Right atrium auricular region (tissue), 2 donors: ENCODE measurements at regions not wholly inside any gene's neighbourhood (a gene's known extent, or its start where the extent isn't known, plus 50 kb on each side); places are given as distances from the start of the nearest gene placed in this dataset.

ENCODE experiments used
- DNase-seq: peaks from one replicate; pipeline ENCODE4 v3.0.0-alpha.2; 2019; ENCODE audit warnings: low spot score
- H3K27ac ChIP-seq, 2 donors: fragments of 200-600 bp; sonication (generic); 1 replicate in 1 of 2; 2 replicates in 1 of 2; pipeline ENCODE4 v1.5.1; 2016 to 2019
- H3K27me3 ChIP-seq, 2 donors: fragments of 200-600 bp; sonication (generic); one replicate each; pipeline versions ENCODE4 v1.5.1 to v1.6.0; 2017 to 2019
- H3K36me3 ChIP-seq: fragments of 200-600 bp; sonication (generic); one replicate; pipeline ENCODE4 v1.5.1; 2016
- H3K4me1 ChIP-seq, 2 donors: fragments of 200-600 bp; sonication (generic); one replicate each; pipeline versions ENCODE4 v1.5.1 to v1.6.0; 2017 to 2019
- H3K4me3 ChIP-seq, 2 donors: fragments of 200-600 bp; sonication (generic); 1 replicate in 1 of 2; 2 replicates in 1 of 2; pipeline ENCODE4 v1.5.1; 2017 to 2019; ENCODE audit warnings: mild to moderate bottlenecking in 1 of 2, moderate library complexity in 1 of 2
- H3K9me3 ChIP-seq, 2 donors: fragments of 200-600 bp; sonication (generic); one replicate each; pipeline ENCODE4 v1.5.1; 2019
- CTCF ChIP-seq, 2 donors: fragments of 200-600 bp; sonication (generic); IDR thresholded peaks; one replicate each; pipeline ENCODE4 v1.5.1; 2019; ENCODE audit warnings: antibody characterized with exemption in 2 of 2

- Histone ChIP-seq H3K36me3 (no peaks in the 10 kb centered on the region), H3K27ac (no peak overlapping the region), H3K27me3 (no peaks in the 10 kb centered on the region), H3K4me1 (no peaks in the 10 kb centered on the region), H3K4me3 (no peak overlapping the region), H3K9me3 (no peaks in the 10 kb centered on the region)
- TF ChIP-seq CTCF (IDR thresholded peaks at IDR 0.05): no peak
- no peak for DNase-seq
Measured at GRCh38 chr3:31092748-31093589, 198.5 kb upstream of the GADL1 start.

DNA sequence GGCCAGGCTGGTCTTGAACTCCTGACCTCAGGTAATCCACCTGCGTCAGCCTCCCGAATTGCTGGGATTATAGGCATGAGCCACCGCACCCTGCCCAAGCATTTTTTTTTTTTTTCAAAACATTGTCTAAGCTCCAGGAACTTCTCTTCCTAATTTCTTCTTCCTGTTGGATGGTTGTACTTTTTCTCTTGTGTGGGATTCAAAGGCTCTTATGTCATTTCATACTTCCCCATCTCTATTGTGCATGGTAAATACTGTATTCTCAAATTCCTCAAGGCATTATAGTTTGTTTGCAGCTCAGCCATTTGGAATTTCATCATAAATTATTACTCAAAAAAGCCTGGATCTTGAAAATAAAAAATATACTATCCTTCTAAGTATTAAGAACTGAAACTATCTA lies 199.1 kb upstream of the GADL1 start:
- DNase-seq: no peak
- Histone ChIP-seq H3K27me3 (no peaks in the 10 kb centered on the region), H3K27ac (no peak overlapping the region), H3K36me3 (no peaks in the 10 kb centered on the region), H3K4me3 (no peak overlapping the region), H3K4me1 (no peaks in the 10 kb centered on the region), H3K9me3 (no peaks in the 10 kb centered on the region)
- TF ChIP-seq CTCF (IDR thresholded peaks at IDR 0.05): no peak

- no peak for TF ChIP-seq CTCF (IDR thresholded peaks at IDR 0.05)
- H3K27me3 ChIP-seq: no peaks in the 10 kb centered on the region
- H3K27ac ChIP-seq: no peak overlapping the region
- H3K36me3 ChIP-seq: no peaks in the 10 kb centered on the region
- H3K4me3 ChIP-seq: no peak overlapping the region
- H3K4me1 ChIP-seq: no peaks in the 10 kb centered on the region
- H3K9me3 ChIP-seq: no peaks in the 10 kb centered on the region
- DNase-seq: no peak
Measured at GRCh38 chr3:31094048-31094447, 199.6 kb upstream of the GADL1 start.

DNA sequence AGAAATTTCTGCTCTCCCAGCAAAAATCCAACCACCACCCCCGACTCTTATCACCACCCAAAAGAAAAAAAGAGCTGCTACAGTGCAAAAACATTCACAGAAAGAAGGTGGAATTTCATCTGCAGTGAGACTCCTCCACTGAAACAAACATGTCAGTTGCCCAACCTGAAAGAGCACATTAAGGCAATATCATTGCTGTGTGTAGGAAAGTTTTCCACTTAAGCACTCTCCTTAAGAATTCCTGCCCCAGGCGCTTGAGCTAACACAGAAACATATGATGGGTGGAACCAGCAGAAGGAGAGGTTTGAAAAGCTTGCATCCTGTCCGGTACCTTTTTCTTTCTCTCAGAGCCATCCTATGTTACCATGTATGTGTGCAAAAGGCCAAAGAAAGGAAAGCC lies 200.8 kb upstream of the GADL1 start:
- Histone ChIP-seq H3K4me3 (no peak overlapping the region), H3K27ac (no peak overlapping the region), H3K27me3 (no peaks in the 10 kb centered on the region), H3K4me1 (no peaks in the 10 kb centered on the region), H3K36me3 (no peaks in the 10 kb centered on the region), H3K9me3 (no peaks in the 10 kb centered on the region)
- TF ChIP-seq CTCF (IDR thresholded peaks at IDR 0.05): no peak
- no peak for DNase-seq

DNA sequence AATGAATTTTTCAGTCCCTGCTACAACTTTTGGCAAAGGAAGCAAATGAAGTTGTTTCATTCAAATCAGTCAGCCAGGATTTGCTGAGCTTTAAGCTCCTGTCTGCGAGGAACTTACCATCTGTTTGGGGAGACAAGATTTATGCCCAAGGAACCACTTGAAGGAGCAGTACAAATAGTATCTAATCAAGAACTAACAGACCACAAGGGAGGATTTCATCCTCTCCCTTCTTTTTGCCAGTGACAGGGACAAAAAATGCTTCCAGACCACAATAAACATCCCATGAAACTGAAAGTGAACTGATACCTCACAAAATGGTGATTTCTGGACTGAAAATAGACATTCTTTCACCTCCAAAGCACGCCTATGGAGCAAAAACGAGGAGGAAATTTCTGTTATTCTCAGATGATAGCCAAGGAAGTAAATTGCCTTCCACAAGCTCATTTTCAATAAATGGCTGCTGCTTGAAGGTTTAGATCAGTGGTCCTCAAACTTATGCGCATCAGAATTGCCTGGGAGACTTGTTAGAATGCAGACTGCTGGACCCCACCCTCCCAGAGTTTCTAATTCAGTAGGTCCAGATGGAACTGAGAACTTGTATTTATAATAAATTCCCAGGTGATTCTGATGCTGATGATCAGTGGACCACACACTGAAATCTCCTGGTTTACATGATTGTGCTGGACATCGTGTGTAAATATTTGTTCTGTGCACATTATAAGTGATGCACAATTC lies 202.4 kb upstream of the GADL1 start:
- TF ChIP-seq CTCF (IDR thresholded peaks at IDR 0.05): no peak
- H3K4me3 ChIP-seq: no peak overlapping the region
- DNase-seq: no peak
- no peaks in the 10 kb centered on the region for H3K4me1 ChIP-seq
- H3K36me3 ChIP-seq: no peaks in the 10 kb centered on the region
- no peaks in the 10 kb centered on the region for H3K9me3 ChIP-seq
- H3K27ac ChIP-seq: no peak overlapping the region
- no peaks in the 10 kb centered on the region for H3K27me3 ChIP-seq
